HEK293T (cell line): ENCODE measurements at regions not wholly inside any gene's neighbourhood (a gene's known extent, or its start where the extent isn't known, plus 50 kb on each side); places are given as distances from the start of the nearest gene placed in this dataset.

Experiments
- FOXK2 ChIP-seq: fragments of 450-650 bp; IDR thresholded peaks from 2 replicates; pipeline ENCODE4 v1.6.1; 2016; ENCODE audit warnings: mild to moderate bottlenecking
- HDGF ChIP-seq: fragments of 450-650 bp; IDR thresholded peaks from 2 replicates; pipeline ENCODE4 v1.6.1; 2017; ENCODE audit warnings: antibody characterized with exemption, borderline replicate concordance
- L3MBTL2 ChIP-seq: fragments of 450-650 bp; conservative IDR thresholded peaks from 2 replicates; pipeline ENCODE4 v1.6.1; 2016; ENCODE audit warnings: mild to moderate bottlenecking
- LEF1 ChIP-seq: fragments of 450-650 bp; IDR thresholded peaks from 2 replicates; pipeline ENCODE4 v1.6.1; 2017; ENCODE audit warnings: mild to moderate bottlenecking, borderline replicate concordance
- SP1 ChIP-seq: fragments of 450-650 bp; IDR thresholded peaks from 2 replicates; pipeline ENCODE4 v1.6.1; 2017
- ZNF384 ChIP-seq: fragments of 450-650 bp; IDR thresholded peaks from 2 replicates; pipeline ENCODE4 v1.6.1; 2016
- TF ChIP-seq, protein P1 (sequence below): fragments of 450-650 bp; IDR thresholded peaks from 2 replicates; pipeline ENCODE4 v1.6.1; 2016

DNA sequence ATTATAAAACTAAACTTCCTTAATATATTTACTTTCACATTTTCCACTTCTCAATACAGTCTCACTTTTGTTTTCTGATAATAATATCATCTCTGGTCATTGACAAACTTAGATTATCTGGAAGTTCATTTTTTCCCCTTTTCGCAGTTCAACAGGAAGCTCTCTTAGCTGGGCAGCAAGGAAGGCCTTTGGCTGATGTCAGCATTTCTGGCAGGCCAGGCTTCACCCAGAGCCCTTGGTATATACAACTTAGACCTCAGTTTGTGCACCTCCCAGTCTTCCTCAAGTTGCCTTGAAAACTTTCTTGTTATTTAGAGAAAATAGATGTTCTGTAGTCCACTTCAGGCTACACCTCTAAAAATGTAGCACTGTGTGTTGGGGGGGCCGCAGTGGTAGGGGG is 1103.6 kb downstream of the AMY1C start:
- TF ChIP-seq SP1 (no peak), LEF1 (no peak), FOXK2 (no peak), HDGF (no peak), L3MBTL2 (no peak), ZNF384 (no peak)
- TF ChIP-seq, protein P1, sequence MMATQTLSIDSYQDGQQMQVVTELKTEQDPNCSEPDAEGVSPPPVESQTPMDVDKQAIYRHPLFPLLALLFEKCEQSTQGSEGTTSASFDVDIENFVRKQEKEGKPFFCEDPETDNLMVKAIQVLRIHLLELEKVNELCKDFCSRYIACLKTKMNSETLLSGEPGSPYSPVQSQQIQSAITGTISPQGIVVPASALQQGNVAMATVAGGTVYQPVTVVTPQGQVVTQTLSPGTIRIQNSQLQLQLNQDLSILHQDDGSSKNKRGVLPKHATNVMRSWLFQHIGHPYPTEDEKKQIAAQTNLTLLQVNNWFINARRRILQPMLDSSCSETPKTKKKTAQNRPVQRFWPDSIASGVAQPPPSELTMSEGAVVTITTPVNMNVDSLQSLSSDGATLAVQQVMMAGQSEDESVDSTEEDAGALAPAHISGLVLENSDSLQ, result no peak
